Lower lobe of right lung (tissue), 2 donors: ENCODE measurements at regions not wholly inside any gene's neighbourhood (a gene's known extent, or its start where the extent isn't known, plus 50 kb on each side); places are given as distances from the start of the nearest gene placed in this dataset.

ENCODE experiments used
- ATAC-seq, 2 donors: fragments of 200-7000 bp; cut with Tn5 transposase; one replicate each; pipeline ENCODE4 v1.9.1; 2020 to 2022; ENCODE audit warnings: mild to moderate bottlenecking in 2 of 2, moderate library complexity in 2 of 2
- DNase-seq: peaks from one replicate; pipeline ENCODE4 v3.0.0-alpha.2; 2020
- H3K27ac ChIP-seq: fragments of 200-600 bp; one replicate; pipeline ENCODE4 v1.8.0; 2022
- H3K27me3 ChIP-seq: fragments of 200-600 bp; one replicate; pipeline ENCODE4 v1.8.0; 2022; ENCODE audit warnings: low read depth
- H3K36me3 ChIP-seq: fragments of 200-600 bp; one replicate; pipeline ENCODE4 v1.8.0; 2022; ENCODE audit warnings: mild to moderate bottlenecking
- H3K4me1 ChIP-seq: fragments of 200-600 bp; one replicate; pipeline ENCODE4 v1.8.0; 2022
- H3K4me3 ChIP-seq: fragments of 200-600 bp; one replicate; pipeline ENCODE4 v1.8.0; 2022; ENCODE audit warnings: mild to moderate bottlenecking
- H3K9me3 ChIP-seq: fragments of 200-600 bp; one replicate; pipeline ENCODE4 v1.8.0; 2022
- intact Hi-C: fragments of 100-400 bp; cut with DNase I; formaldehyde crosslinking; loops from one replicate; pipeline ENCODE4 v1.11.0; 2022
- TF ChIP-seq, protein P1 (sequence below): fragments of 200-600 bp; IDR thresholded peaks from one replicate; pipeline ENCODE4 v1.8.0; 2022; ENCODE audit warnings: antibody characterized with exemption, mild to moderate bottlenecking
- donor health status: DM: no; HTN: yes; CAD: no; lungs with severe emphysema.

DNA sequence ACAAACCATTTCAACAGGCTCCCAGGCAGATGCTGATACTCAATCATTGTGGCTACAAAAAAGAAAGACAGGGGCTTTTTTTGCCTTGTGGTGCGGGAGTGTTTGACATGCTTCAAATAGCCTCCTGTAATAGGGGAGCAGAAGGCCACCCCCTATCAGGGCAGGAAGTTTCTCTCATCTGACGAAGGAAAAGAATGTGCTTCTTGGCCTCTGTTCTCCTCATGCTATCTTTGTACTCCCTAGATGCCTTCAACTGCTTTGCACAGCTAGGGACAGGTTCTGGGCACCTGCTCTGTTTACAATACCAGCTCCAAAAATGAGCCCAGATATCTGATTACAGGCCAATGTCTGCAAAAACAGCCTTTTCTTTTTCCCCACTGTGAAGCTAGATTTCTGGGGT is 391.1 kb downstream of the STIM2 start:
- DNase-seq (no peak), ATAC-seq (peak in 1 of 2 donors; percentile 35)
- H3K4me3 ChIP-seq = no peak overlapping the region
- TF ChIP-seq, protein P1, sequence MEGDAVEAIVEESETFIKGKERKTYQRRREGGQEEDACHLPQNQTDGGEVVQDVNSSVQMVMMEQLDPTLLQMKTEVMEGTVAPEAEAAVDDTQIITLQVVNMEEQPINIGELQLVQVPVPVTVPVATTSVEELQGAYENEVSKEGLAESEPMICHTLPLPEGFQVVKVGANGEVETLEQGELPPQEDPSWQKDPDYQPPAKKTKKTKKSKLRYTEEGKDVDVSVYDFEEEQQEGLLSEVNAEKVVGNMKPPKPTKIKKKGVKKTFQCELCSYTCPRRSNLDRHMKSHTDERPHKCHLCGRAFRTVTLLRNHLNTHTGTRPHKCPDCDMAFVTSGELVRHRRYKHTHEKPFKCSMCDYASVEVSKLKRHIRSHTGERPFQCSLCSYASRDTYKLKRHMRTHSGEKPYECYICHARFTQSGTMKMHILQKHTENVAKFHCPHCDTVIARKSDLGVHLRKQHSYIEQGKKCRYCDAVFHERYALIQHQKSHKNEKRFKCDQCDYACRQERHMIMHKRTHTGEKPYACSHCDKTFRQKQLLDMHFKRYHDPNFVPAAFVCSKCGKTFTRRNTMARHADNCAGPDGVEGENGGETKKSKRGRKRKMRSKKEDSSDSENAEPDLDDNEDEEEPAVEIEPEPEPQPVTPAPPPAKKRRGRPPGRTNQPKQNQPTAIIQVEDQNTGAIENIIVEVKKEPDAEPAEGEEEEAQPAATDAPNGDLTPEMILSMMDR = no peak
- no peaks in the 10 kb centered on the region for H3K36me3 ChIP-seq
- no peak overlapping the region for H3K27ac ChIP-seq
- H3K4me1 ChIP-seq = no peaks in the 10 kb centered on the region
- no peaks in the 10 kb centered on the region for H3K9me3 ChIP-seq
- H3K27me3 ChIP-seq = no peaks in the 10 kb centered on the region
- intact Hi-C loops = no loop called here

GRCh38 chr4:27267339-27267969 is 406.8 kb downstream of the STIM2 start:
- intact Hi-C loops = no loop called here
- no peaks in the 10 kb centered on the region for H3K9me3 ChIP-seq
- no peak overlapping the region for H3K4me3 ChIP-seq
- H3K27ac ChIP-seq = no peak overlapping the region
- TF ChIP-seq, protein P1 = no peak
- DNase-seq = no peak
- ATAC-seq = no peak
- no peaks in the 10 kb centered on the region for H3K27me3 ChIP-seq
- no peaks in the 10 kb centered on the region for H3K4me1 ChIP-seq
- no peaks in the 10 kb centered on the region for H3K36me3 ChIP-seq

DNA sequence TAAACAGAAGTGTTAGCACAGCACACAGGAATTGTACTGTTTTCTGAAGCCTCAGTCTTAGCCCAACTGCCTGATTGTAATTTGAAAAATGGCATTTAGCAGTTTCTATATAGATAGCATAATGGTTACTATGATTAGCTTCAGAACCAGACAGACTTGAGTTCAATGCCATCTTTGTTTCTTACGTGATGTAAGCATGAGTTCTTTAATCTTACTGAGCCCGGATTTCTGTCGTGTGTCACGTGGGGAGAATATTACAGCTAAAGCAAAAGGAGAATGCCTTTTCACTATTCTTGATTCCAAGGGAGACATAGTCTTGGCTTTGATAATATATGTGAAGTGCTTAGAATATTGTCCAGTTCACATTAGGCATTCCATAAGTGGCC is 407.3 kb downstream of the STIM2 start:
- no peak overlapping the region for H3K27ac ChIP-seq
- H3K4me1 ChIP-seq = no peaks in the 10 kb centered on the region
- DNase-seq = no peak
- TF ChIP-seq, protein P1 = no peak
- no peak for ATAC-seq
- H3K9me3 ChIP-seq = no peaks in the 10 kb centered on the region
- no peaks in the 10 kb centered on the region for H3K36me3 ChIP-seq
- no peaks in the 10 kb centered on the region for H3K27me3 ChIP-seq
- intact Hi-C loops = no loop called here
- H3K4me3 ChIP-seq = no peak overlapping the region

- H3K4me1 ChIP-seq = no peaks in the 10 kb centered on the region
- H3K4me3 ChIP-seq = no peak overlapping the region
- H3K36me3 ChIP-seq = no peaks in the 10 kb centered on the region
- no peaks in the 10 kb centered on the region for H3K27me3 ChIP-seq
- no peak overlapping the region for H3K27ac ChIP-seq
- no peak for ATAC-seq
- DNase-seq = no peak
- no peaks in the 10 kb centered on the region for H3K9me3 ChIP-seq
- intact Hi-C loops = no loop called here
- TF ChIP-seq, protein P1 = no peak
Measured at GRCh38 chr4:27270435-27270834, 409.8 kb downstream of the STIM2 start.

DNA sequence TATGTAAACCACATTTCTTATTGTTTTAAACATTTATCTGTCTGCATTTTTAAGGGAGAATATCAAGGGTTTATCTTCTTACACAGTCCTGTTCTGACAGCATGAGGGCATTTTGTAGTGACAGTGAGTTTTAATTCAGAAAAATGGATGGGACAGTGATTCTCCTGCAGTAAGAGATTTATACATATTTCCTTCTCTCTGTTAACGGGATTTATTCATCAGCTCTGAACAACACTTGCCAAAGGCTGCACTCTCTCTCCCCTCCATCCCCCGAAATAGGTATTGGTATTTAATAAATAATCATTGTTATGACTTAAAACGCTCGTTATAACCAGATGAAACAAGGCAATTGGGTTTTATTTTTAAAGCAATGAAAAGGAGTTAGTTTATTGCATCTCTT is 410.9 kb downstream of the STIM2 start:
- intact Hi-C loops = no loop called here
- H3K4me3 ChIP-seq = no peak overlapping the region
- no peaks in the 10 kb centered on the region for H3K27me3 ChIP-seq
- no peaks in the 10 kb centered on the region for H3K4me1 ChIP-seq
- ATAC-seq (no peak), DNase-seq (no peak)
- TF ChIP-seq, protein P1 = no peak
- no peak overlapping the region for H3K27ac ChIP-seq
- no peaks in the 10 kb centered on the region for H3K9me3 ChIP-seq
- H3K36me3 ChIP-seq = no peaks in the 10 kb centered on the region
